OCI-M2 (cell line): ENCODE measurements at regions not wholly inside any gene's neighbourhood (a gene's known extent, or its start where the extent isn't known, plus 50 kb on each side); places are given as distances from the start of the nearest gene placed in this dataset.
A peak's percentile ranks its signal among the peaks of the same experiment; 100 is the strongest.

ENCODE experiments used
- DNase-seq: peaks from one replicate; lab custom pipeline; 2025; ENCODE audit not compliant: unreplicated experiment; lab: John Stamatoyannopoulos, UW

GRCh38 chr12:63321373-63321772 lies 170.4 kb upstream of the AVPR1A start:
- no peak for DNase-seq

GRCh38 chr12:63319936-63320633 lies 169.1 kb upstream of the AVPR1A start:
- DNase-seq = no peak

- DNase-seq = peak; percentile 41
These were observed 168.4 kb upstream of the AVPR1A start for GRCh38 chr12:63319386-63319785.

GRCh38 chr12:63318933-63319332 lies 167.9 kb upstream of the AVPR1A start:
- no peak for DNase-seq

GRCh38 chr12:63318313-63318712 lies 167.3 kb upstream of the AVPR1A start:
- no peak for DNase-seq

- DNase-seq = no peak
These were observed 166.9 kb upstream of the AVPR1A start for GRCh38 chr12:63317880-63318279.

GRCh38 chr12:63317286-63317846 lies 166.4 kb upstream of the AVPR1A start:
- no peak for DNase-seq

- DNase-seq = no peak
These were observed 162.1 kb upstream of the AVPR1A start for GRCh38 chr12:63313139-63313538.

- DNase-seq = no peak
These were observed 157.7 kb upstream of the AVPR1A start for GRCh38 chr12:63308671-63309070.

- DNase-seq = no peak
These were observed 156.8 kb upstream of the AVPR1A start for GRCh38 chr12:63307849-63308248.

- no peak for DNase-seq
These were observed 155.2 kb upstream of the AVPR1A start for GRCh38 chr12:63305901-63306875.

GRCh38 chr12:63304887-63305316 lies 153.9 kb upstream of the AVPR1A start:
- no peak for DNase-seq

GRCh38 chr12:63302941-63303536 lies 152.0 kb upstream of the AVPR1A start:
- DNase-seq = no peak

- no peak for DNase-seq
These were observed 151.4 kb upstream of the AVPR1A start for GRCh38 chr12:63302269-63302940.

GRCh38 chr12:63301311-63301710 lies 150.3 kb upstream of the AVPR1A start:
- no peak for DNase-seq

- DNase-seq = no peak
These were observed 147.5 kb upstream of the AVPR1A start for GRCh38 chr12:63298386-63298930.

- DNase-seq = no peak
These were observed 143.3 kb upstream of the AVPR1A start for GRCh38 chr12:63294327-63294632.

- DNase-seq = no peak
These were observed 141.6 kb upstream of the AVPR1A start for GRCh38 chr12:63292471-63293221.

GRCh38 chr12:63276537-63277365 lies 125.8 kb upstream of the AVPR1A start:
- peak; percentile 3 for DNase-seq
